ENCODE measurements at regions not wholly inside any gene's neighbourhood (a gene's known extent, or its start where the extent isn't known, plus 50 kb on each side); places are given as distances from the start of the nearest gene placed in this dataset.
A peak's percentile ranks its signal among the peaks of the same experiment; 100 is the strongest.

- intact Hi-C loops (cut with DNase I), result no loop called here
- ATAC-seq, result peak; percentile 37 to 60 (median 45)
- WGBS, 3 donors, result 25 to 55% (median 29%) methylated on average over 1 of the region's 1 CpG
- no peaks in the 10 kb centered on the region for H3K9me3 ChIP-seq
- H3K4me1 ChIP-seq, result no peaks in the 10 kb centered on the region
- TF ChIP-seq CTCF (IDR thresholded peaks at IDR 0.05), result no peak
- H3K36me3 ChIP-seq (ENCODE audit: insufficient read depth in 1 of 2, low read depth in 1 of 2), result no peaks in the 10 kb centered on the region
- H3K27me3 ChIP-seq (ENCODE audit: insufficient read depth in 3 of 3, low read length in 2 of 3), result no peaks in the 10 kb centered on the region
- no peak for DNase-seq
- H3K27ac ChIP-seq, result no peak overlapping the region
- no peak overlapping the region for H3K4me3 ChIP-seq
These were observed 531.0 kb upstream of the SETBP1 start for GRCh38 chr18:44149706-44150105.

DNA sequence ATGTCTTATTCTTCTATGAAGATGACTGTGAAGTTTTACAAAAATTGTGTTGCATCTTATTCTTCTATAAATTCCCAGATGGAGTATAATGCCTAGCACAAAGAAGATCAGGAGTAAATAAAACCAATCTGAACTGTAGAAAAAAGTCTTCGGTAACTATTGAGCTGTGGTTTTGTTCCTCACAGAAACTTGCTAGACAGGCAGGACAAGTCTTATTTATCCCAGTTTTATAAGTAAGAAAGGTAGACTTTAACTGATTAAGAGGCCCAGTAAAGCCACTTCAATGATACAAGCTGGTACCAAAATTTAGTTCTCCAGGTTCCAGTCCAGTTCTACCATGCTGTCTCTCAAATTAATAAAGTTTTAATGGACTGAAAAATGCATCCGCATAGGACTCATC lies 526.7 kb upstream of the SETBP1 start:
- intact Hi-C loops (cut with DNase I), result no loop called here

GRCh38 chr18:44156126-44156525 lies 524.6 kb upstream of the SETBP1 start:
- H3K27ac ChIP-seq, result no peak overlapping the region
- no peaks in the 10 kb centered on the region for H3K27me3 ChIP-seq (ENCODE audit: insufficient read depth in 3 of 3, low read length in 2 of 3)
- intact Hi-C loops (cut with DNase I), result no loop called here
- ATAC-seq (no peak), DNase-seq (no peak)
- H3K36me3 ChIP-seq (ENCODE audit: insufficient read depth in 1 of 2, low read depth in 1 of 2), result no peaks in the 10 kb centered on the region
- WGBS, 3 donors, result 51 to 67% (median 57%) methylated on average over 3 of the region's 3 CpGs
- no peaks in the 10 kb centered on the region for H3K9me3 ChIP-seq
- H3K4me3 ChIP-seq, result no peak overlapping the region
- TF ChIP-seq CTCF (IDR thresholded peaks at IDR 0.05), result no peak
- no peaks in the 10 kb centered on the region for H3K4me1 ChIP-seq

More for the DNA sequence above, 526.7 kb upstream of the SETBP1 start:
- WGBS, 3 donors, result 73 to 97% (median 76%) methylated on average over 2 of the region's 2 CpGs
- no peak for DNase-seq
- Histone ChIP-seq H3K27ac (no peak overlapping the region), H3K27me3 (ENCODE audit: insufficient read depth in 3 of 3, low read length in 2 of 3) (no peaks in the 10 kb centered on the region), H3K4me3 (no peak overlapping the region), H3K36me3 (ENCODE audit: insufficient read depth in 1 of 2, low read depth in 1 of 2) (no peaks in the 10 kb centered on the region), H3K4me1 (no peaks in the 10 kb centered on the region), H3K9me3 (no peaks in the 10 kb centered on the region)
- TF ChIP-seq CTCF (IDR thresholded peaks at IDR 0.05), result no peak
- ATAC-seq, result no peak

DNA sequence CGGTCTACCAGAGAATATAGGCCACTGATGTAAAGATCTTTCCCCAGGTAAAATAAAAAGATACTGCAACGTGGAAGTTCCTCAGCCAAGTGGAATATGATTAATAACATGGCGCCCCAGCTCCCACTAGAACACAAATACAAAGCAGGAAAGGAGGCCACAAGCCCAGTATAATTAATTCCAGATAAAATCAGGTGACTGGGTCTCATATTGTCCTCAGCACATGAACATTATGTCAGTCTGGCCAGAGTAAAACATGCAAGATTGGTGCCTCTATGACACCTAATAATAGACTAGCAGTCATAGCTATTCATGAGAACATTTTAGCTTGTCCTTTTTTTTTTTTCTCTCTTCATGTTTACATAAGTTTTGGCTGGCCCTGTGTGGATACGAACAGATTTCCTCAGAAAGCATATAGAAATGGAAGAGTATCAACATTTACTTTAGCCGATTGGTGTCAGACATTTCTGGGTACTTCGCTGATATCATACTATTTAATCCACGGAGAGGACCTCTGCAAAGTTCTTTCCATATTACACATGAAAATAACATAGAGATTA lies 523.8 kb upstream of the SETBP1 start:
- H3K36me3 ChIP-seq (ENCODE audit: insufficient read depth in 1 of 2, low read depth in 1 of 2), result no peaks in the 10 kb centered on the region
- H3K27ac ChIP-seq, result no peak overlapping the region
- intact Hi-C loops (cut with DNase I), result no loop called here
- 72 to 76% (median 73%) methylated on average over 7 of the region's 7 CpGs for WGBS, 3 donors
- DNase-seq (no peak), ATAC-seq (peak in 1 of 4 donors; percentile 40)
- H3K27me3 ChIP-seq (ENCODE audit: insufficient read depth in 3 of 3, low read length in 2 of 3), result no peaks in the 10 kb centered on the region
- H3K9me3 ChIP-seq, result peaks cover 5% of the 10 kb centered on the region
- TF ChIP-seq CTCF (IDR thresholded peaks at IDR 0.05), result no peak
- H3K4me3 ChIP-seq, result no peak overlapping the region
- H3K4me1 ChIP-seq, result no peaks in the 10 kb centered on the region

GRCh38 chr18:44170208-44170880 lies 510.3 kb upstream of the SETBP1 start:
- no peak overlapping the region for H3K4me3 ChIP-seq
- H3K36me3 ChIP-seq (ENCODE audit: insufficient read depth in 1 of 2, low read depth in 1 of 2), result no peaks in the 10 kb centered on the region
- H3K9me3 ChIP-seq, result no peaks in the 10 kb centered on the region
- no peak for ATAC-seq
- H3K27ac ChIP-seq, result no peak overlapping the region
- intact Hi-C loops (cut with DNase I), result no loop called here
- H3K27me3 ChIP-seq (ENCODE audit: insufficient read depth in 3 of 3, low read length in 2 of 3), result no peaks in the 10 kb centered on the region
- DNase-seq, result no peak
- no peak for TF ChIP-seq CTCF (IDR thresholded peaks at IDR 0.05)
- no peaks in the 10 kb centered on the region for H3K4me1 ChIP-seq
- WGBS, 3 donors, result 95 to 100% (median 95%) methylated on average over 1 of the region's 1 CpG
